ENCODE measurements at regions not wholly inside any gene's neighbourhood (a gene's known extent, or its start where the extent isn't known, plus 50 kb on each side); places are given as distances from the start of the nearest gene placed in this dataset.

GRCh38 chr6:87879132-87879861 lies 168.3 kb upstream of the SPACA1 start:
- TF ChIP-seq CREB5 (CRISPR knock-in tag; IDR thresholded peaks at IDR 0.05; ENCODE audit: low read depth) (no peak), ZFP30 (CRISPR knock-in tag; IDR thresholded peaks at IDR 0.05) (no peak), SNAI2 (CRISPR knock-in tag; IDR thresholded peaks at IDR 0.05) (no peak), PPARA (CRISPR knock-in tag; IDR thresholded peaks at IDR 0.05; ENCODE audit: borderline replicate concordance) (no peak), CSDC2 (CRISPR knock-in tag; IDR thresholded peaks at IDR 0.05) (no peak), PATZ1 (CRISPR knock-in tag; IDR thresholded peaks at IDR 0.05; ENCODE audit: borderline replicate concordance) (no peak), POU6F1 (CRISPR knock-in tag; IDR thresholded peaks at IDR 0.05; ENCODE audit: borderline replicate concordance, low read depth) (no peak), ZNF8 (CRISPR knock-in tag; IDR thresholded peaks at IDR 0.05) (no peak), OSR1 (CRISPR knock-in tag; IDR thresholded peaks at IDR 0.05) (no peak), TCF4 (CRISPR knock-in tag; IDR thresholded peaks at IDR 0.05; ENCODE audit: borderline replicate concordance) (no peak), ARNTL (CRISPR knock-in tag; IDR thresholded peaks at IDR 0.05; ENCODE audit: borderline replicate concordance, low read depth) (no peak), GLIS3 (CRISPR knock-in tag; IDR thresholded peaks at IDR 0.05) (no peak), ESRRG (CRISPR knock-in tag; IDR thresholded peaks at IDR 0.05) (no peak), BACH2 (CRISPR knock-in tag; IDR thresholded peaks at IDR 0.05; ENCODE audit: borderline replicate concordance) (no peak), ZNF565 (CRISPR knock-in tag; conservative IDR thresholded peaks at IDR 0.05; ENCODE audit: low read depth) (no peak), ZFP3 (CRISPR knock-in tag; IDR thresholded peaks at IDR 0.05) (no peak)
- ATAC-seq, result no peak

- ATAC-seq, result no peak
- TF ChIP-seq TSHZ2 (CRISPR knock-in tag; IDR thresholded peaks at IDR 0.05) (no peak), BACH2 (CRISPR knock-in tag; IDR thresholded peaks at IDR 0.05; ENCODE audit: borderline replicate concordance) (no peak), TOX (CRISPR knock-in tag; IDR thresholded peaks at IDR 0.05; ENCODE audit: borderline replicate concordance) (no peak), ZC3H10 (CRISPR knock-in tag; IDR thresholded peaks at IDR 0.05) (no peak), RARB (CRISPR knock-in tag; IDR thresholded peaks at IDR 0.05) (no peak), ARNTL (CRISPR knock-in tag; IDR thresholded peaks at IDR 0.05; ENCODE audit: borderline replicate concordance, low read depth) (no peak), ESRRG (CRISPR knock-in tag; IDR thresholded peaks at IDR 0.05) (no peak), SNAI2 (CRISPR knock-in tag; IDR thresholded peaks at IDR 0.05) (no peak), ZFP3 (CRISPR knock-in tag; IDR thresholded peaks at IDR 0.05) (no peak), OSR1 (CRISPR knock-in tag; IDR thresholded peaks at IDR 0.05) (no peak), ZNF8 (CRISPR knock-in tag; IDR thresholded peaks at IDR 0.05) (no peak), PPARA (CRISPR knock-in tag; IDR thresholded peaks at IDR 0.05; ENCODE audit: borderline replicate concordance) (no peak), ZNF565 (CRISPR knock-in tag; conservative IDR thresholded peaks at IDR 0.05; ENCODE audit: low read depth) (no peak), CREB5 (CRISPR knock-in tag; IDR thresholded peaks at IDR 0.05; ENCODE audit: low read depth) (no peak), ZNF70 (CRISPR knock-in tag; IDR thresholded peaks at IDR 0.05) (no peak)
Measured at GRCh38 chr6:87875781-87876180, 171.9 kb upstream of the SPACA1 start.
